ENCODE measurements at regions not wholly inside any gene's neighbourhood (a gene's known extent, or its start where the extent isn't known, plus 50 kb on each side); places are given as distances from the start of the nearest gene placed in this dataset.

- DNase-seq (ENCODE audit: low spot score): no peak
- TF ChIP-seq CTCF (IDR thresholded peaks at IDR 0.05; ENCODE audit: borderline replicate concordance, control extremely low read depth, extremely low read depth, insufficient read depth, missing control alignments): no peak
- in situ Hi-C loops (cut with MboI; ENCODE audit: low sequenced_read_pairs, unreplicated experiment): no loop called here
These were observed 406.3 kb upstream of the TRIB2 start for GRCh38 chr2:12310399-12310798.

- no peak for DNase-seq (ENCODE audit: low spot score)
- TF ChIP-seq CTCF (IDR thresholded peaks at IDR 0.05; ENCODE audit: borderline replicate concordance, control extremely low read depth, extremely low read depth, insufficient read depth, missing control alignments): no peak
- in situ Hi-C loops (cut with MboI; ENCODE audit: low sequenced_read_pairs, unreplicated experiment): no loop called here
These were observed 403.1 kb upstream of the TRIB2 start for GRCh38 chr2:12313445-12314126.

- TF ChIP-seq CTCF (IDR thresholded peaks at IDR 0.05; ENCODE audit: borderline replicate concordance, control extremely low read depth, extremely low read depth, insufficient read depth, missing control alignments): no peak
- DNase-seq (ENCODE audit: low spot score): no peak
- in situ Hi-C loops (cut with MboI; ENCODE audit: low sequenced_read_pairs, unreplicated experiment): no loop called here
These were observed 402.5 kb upstream of the TRIB2 start for GRCh38 chr2:12314127-12314760.

- DNase-seq (ENCODE audit: low spot score): no peak
- in situ Hi-C loops (cut with MboI; ENCODE audit: low sequenced_read_pairs, unreplicated experiment): no loop called here
These were observed 401.5 kb upstream of the TRIB2 start for GRCh38 chr2:12315224-12315623.

GRCh38 chr2:12316476-12316875 is 400.3 kb upstream of the TRIB2 start:
- DNase-seq (ENCODE audit: low spot score): no peak
- in situ Hi-C loops (cut with MboI; ENCODE audit: low sequenced_read_pairs, unreplicated experiment): no loop called here
- no peak for TF ChIP-seq CTCF (IDR thresholded peaks at IDR 0.05; ENCODE audit: borderline replicate concordance, control extremely low read depth, extremely low read depth, insufficient read depth, missing control alignments)

More at GRCh38 chr2:12315224-12315623, 401.5 kb upstream of the TRIB2 start:
- no peak for TF ChIP-seq CTCF (IDR thresholded peaks at IDR 0.05; ENCODE audit: borderline replicate concordance, control extremely low read depth, extremely low read depth, insufficient read depth, missing control alignments)

GRCh38 chr2:12317286-12317685 is 399.4 kb upstream of the TRIB2 start:
- in situ Hi-C loops (cut with MboI; ENCODE audit: low sequenced_read_pairs, unreplicated experiment): no loop called here

More at GRCh38 chr2:12317286-12317685, 399.4 kb upstream of the TRIB2 start:
- no peak for TF ChIP-seq CTCF (IDR thresholded peaks at IDR 0.05; ENCODE audit: borderline replicate concordance, control extremely low read depth, extremely low read depth, insufficient read depth, missing control alignments)
- DNase-seq (ENCODE audit: low spot score): no peak

Measured in GM13976 (cell line).